CD1c-positive myeloid dendritic cell (primary cell): ENCODE measurements at regions not wholly inside any gene's neighbourhood (a gene's known extent, or its start where the extent isn't known, plus 50 kb on each side); places are given as distances from the start of the nearest gene placed in this dataset.

Source experiments
- DNase-seq: peaks from one replicate; pipeline ENCODE4 v3.0.0-alpha.2; 2016; ENCODE audit errors: extremely low spot score

GRCh38 chr10:117638200-117638599 is 95.7 kb downstream of the EMX2 start:
- no peak for DNase-seq

DNA sequence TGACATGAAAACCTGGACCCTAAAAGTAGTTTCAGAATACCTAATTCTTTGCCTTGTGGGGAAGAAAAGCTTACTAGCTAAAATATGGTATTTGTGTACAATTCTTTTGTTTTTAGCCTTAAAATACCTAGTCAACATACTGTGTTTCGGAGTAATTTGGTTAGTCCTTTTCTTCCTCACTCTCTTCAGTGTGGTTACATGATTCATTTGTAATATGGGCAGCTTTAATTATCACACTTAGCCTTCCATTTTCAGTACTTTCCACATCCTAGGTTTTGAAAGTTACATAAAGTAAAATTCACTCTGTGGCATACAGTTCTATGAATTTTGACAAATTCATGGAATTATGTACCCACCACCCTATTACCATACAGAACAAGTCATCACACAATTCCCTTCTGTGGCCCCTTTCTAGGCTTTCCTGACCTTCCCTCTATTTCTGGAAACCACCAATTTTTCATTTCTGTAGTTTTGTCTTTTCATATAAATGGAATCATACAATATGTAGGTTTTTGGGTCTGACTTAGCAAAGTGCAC is 96.2 kb downstream of the EMX2 start:
- DNase-seq: no peak

GRCh38 chr10:117640406-117640805 is 97.9 kb downstream of the EMX2 start:
- DNase-seq: no peak

- DNase-seq: no peak
Observed at GRCh38 chr10:117646718-117647117, 104.2 kb downstream of the EMX2 start.

- no peak for DNase-seq
Observed at GRCh38 chr10:117647306-117647705, 104.8 kb downstream of the EMX2 start.

- no peak for DNase-seq
Observed at GRCh38 chr10:117651121-117651520, 108.6 kb downstream of the EMX2 start.

- no peak for DNase-seq
Observed at GRCh38 chr10:117652228-117653169, 110.0 kb downstream of the EMX2 start.

- peak; percentile 2 for DNase-seq
Observed at GRCh38 chr10:117653170-117653515, 110.6 kb downstream of the EMX2 start.

DNA sequence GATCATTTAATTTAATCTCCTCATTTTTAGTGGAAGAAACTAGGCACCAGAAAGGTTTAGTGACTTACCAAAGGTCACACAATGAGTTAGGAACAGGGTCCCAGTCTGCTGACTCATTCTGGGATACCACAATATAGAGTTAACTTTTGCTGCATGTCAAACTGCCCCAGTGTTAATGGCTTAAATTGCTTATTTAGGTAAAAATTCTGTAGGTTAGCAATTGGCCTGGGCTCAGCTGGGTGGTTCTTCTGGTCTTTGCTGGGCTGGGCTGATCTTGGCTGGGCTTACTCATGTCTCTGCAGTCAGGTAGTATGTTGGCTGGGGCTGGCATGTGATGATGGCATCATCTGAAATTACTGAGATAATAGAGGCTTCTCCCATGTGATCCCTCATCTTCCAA is 111.6 kb downstream of the EMX2 start:
- no peak for DNase-seq

GRCh38 chr10:117656385-117657367 is 114.1 kb downstream of the EMX2 start:
- no peak for DNase-seq

GRCh38 chr10:117661316-117661715 is 118.8 kb downstream of the EMX2 start:
- DNase-seq: no peak

- DNase-seq: no peak
Observed at GRCh38 chr10:117662126-117662525, 119.6 kb downstream of the EMX2 start.

- DNase-seq: no peak
Observed at GRCh38 chr10:117662751-117663540, 120.4 kb downstream of the EMX2 start.

- no peak for DNase-seq
Observed at GRCh38 chr10:117663750-117664149, 121.2 kb downstream of the EMX2 start.

DNA sequence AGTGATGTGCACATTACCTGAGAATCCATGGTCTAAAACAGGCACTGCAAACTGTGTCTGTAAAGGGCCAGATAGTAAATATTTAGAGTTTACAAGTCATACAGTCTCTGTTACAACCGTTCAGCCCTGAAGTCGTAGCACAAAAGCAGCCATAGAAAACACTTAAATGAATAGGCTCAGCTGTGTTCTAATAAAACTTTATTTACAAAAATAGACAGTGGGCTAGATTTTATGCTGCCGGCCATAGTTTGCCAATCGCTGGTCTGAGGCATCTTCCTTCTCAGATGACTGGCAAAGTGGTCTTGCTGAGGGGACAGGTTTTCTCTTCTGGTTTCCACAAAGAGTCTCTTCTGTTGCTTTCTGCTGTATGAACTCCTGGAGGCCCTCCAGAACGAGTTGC is 121.7 kb downstream of the EMX2 start:
- no peak for DNase-seq

GRCh38 chr10:117666166-117666565 is 123.6 kb downstream of the EMX2 start:
- DNase-seq: no peak

GRCh38 chr10:117666965-117667364 is 124.4 kb downstream of the EMX2 start:
- DNase-seq: no peak

- DNase-seq: no peak
Observed at GRCh38 chr10:117667831-117668230, 125.3 kb downstream of the EMX2 start.

GRCh38 chr10:117668327-117669008 is 125.9 kb downstream of the EMX2 start:
- no peak for DNase-seq

GRCh38 chr10:117669122-117669521 is 126.6 kb downstream of the EMX2 start:
- DNase-seq: no peak
